ENCODE measurements at regions not wholly inside any gene's neighbourhood (a gene's known extent, or its start where the extent isn't known, plus 50 kb on each side); places are given as distances from the start of the nearest gene placed in this dataset.

GRCh38 chr1:229920683-229921082, 146.4 kb upstream of the GALNT2 start:
- no peak for TF ChIP-seq MAX (IDR thresholded peaks at IDR 0.05)
- TF ChIP-seq USF1 (IDR thresholded peaks at IDR 0.05), result no peak
- TF ChIP-seq FOXM1 (IDR thresholded peaks at IDR 0.05; ENCODE audit: borderline replicate concordance, low read depth), result no peak
- no peak for TF ChIP-seq EGR1 (IDR thresholded peaks at IDR 0.05)
